ENCODE measurements at regions not wholly inside any gene's neighbourhood (a gene's known extent, or its start where the extent isn't known, plus 50 kb on each side); places are given as distances from the start of the nearest gene placed in this dataset.

GRCh38 chr5:143491646-143492045, 88.2 kb upstream of the NR3C1 start:
- TF ChIP-seq CTCF (IDR thresholded peaks at IDR 0.05; ENCODE audit: low read length) (no peak), EZH2phosphoT487 (IDR thresholded peaks at IDR 0.05; ENCODE audit: low read length) (no peak), EZH2 (optimal IDR thresholded peaks at IDR 0.05; ENCODE audit: low read depth, low read length) (no peak)

Data from MM.1S (cell line).